Coronary artery (tissue), 2 donors: ENCODE measurements at regions not wholly inside any gene's neighbourhood (a gene's known extent, or its start where the extent isn't known, plus 50 kb on each side); places are given as distances from the start of the nearest gene placed in this dataset.
"Not testable (repeated sequence)": the region's sequence is repeated elsewhere in the genome, so short reads cannot be mapped to it uniquely, and the experiment has no call there.

Source experiments
- DNase-seq: peaks from one replicate; pipeline ENCODE4 v3.0.0-alpha.2; 2017; ENCODE audit warnings: low spot score
- H3K27ac ChIP-seq, 2 donors: fragments of 200-600 bp; sonication (generic); one replicate each; pipeline ENCODE4 v1.5.1; 2016 to 2019
- H3K4me3 ChIP-seq: fragments of 200-600 bp; sonication (generic); 2 replicates; pipeline ENCODE4 v1.5.1; 2016; ENCODE audit warnings: mild to moderate bottlenecking, moderate library complexity
- TF ChIP-seq, protein P1 (sequence below): fragments of 200-600 bp; sonication (generic); IDR thresholded peaks from one replicate; pipeline ENCODE4 v1.5.1; 2019; ENCODE audit warnings: antibody characterized with exemption

DNA sequence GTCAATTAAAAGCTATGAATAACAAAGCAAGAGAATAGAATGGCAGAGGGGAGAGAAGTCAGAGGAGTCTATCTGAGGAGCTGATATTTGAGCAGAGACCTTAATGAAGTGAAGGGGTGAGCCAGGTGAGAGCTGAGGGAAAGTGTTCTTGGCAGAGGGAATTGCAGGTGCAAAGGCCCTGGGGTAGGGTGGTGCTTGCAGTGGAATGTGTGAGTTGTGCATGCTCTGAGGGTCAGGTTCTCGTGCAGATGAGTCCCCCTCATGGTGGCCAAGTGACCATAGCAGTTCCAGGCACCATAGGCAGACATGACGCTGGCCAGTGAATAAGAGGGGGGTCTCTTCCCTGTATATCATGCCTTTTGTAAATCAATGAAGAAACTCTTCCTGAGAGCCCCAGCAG lies 58.9 kb upstream of the ALX4 start:
- TF ChIP-seq, protein P1, sequence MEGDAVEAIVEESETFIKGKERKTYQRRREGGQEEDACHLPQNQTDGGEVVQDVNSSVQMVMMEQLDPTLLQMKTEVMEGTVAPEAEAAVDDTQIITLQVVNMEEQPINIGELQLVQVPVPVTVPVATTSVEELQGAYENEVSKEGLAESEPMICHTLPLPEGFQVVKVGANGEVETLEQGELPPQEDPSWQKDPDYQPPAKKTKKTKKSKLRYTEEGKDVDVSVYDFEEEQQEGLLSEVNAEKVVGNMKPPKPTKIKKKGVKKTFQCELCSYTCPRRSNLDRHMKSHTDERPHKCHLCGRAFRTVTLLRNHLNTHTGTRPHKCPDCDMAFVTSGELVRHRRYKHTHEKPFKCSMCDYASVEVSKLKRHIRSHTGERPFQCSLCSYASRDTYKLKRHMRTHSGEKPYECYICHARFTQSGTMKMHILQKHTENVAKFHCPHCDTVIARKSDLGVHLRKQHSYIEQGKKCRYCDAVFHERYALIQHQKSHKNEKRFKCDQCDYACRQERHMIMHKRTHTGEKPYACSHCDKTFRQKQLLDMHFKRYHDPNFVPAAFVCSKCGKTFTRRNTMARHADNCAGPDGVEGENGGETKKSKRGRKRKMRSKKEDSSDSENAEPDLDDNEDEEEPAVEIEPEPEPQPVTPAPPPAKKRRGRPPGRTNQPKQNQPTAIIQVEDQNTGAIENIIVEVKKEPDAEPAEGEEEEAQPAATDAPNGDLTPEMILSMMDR, result no peak
- no peak overlapping the region for H3K4me3 ChIP-seq
- DNase-seq, result no peak
- H3K27ac ChIP-seq, result no peak overlapping the region

DNA sequence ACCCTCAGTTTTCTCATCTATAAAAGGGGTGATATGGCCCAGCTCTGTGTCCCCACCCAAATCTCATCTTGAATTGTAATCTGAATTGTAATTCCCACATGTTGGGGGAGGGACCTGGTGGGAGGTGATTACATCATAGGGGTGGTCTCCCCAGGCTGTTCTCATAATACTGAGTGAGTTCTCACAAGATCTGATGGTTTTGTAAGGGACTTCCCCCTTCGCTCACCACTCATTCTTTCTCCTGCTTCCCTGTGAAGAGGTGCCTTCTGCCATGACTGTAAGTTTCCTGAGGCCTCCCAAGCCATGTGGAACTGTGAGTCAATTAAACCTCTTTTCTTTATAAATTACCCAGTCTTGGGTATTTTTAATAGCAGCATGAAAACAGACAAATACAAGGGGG lies 61.1 kb upstream of the ALX4 start:
- DNase-seq, H3K4me3 ChIP-seq, H3K27ac ChIP-seq: not testable (repeated sequence)

DNA sequence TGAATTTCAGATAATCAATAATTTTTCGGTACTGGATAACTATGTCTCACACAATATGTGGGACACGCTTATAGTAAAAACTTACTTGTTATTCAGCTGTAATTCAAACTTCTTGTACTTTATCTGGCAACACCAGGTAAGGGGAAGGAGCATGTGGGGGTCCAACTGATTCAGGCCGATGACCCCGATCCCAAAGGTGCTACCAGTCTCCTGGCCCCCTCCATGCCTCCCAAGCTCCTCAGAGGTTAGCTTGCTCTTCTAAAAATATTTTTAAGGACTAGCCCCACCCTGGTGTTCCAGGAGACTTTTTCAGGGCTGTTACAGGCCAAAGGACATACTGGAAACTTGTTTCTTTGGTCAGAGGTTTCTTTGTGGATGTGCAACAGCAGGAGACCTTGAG lies 61.8 kb upstream of the ALX4 start:
- Histone ChIP-seq H3K27ac (no peak overlapping the region), H3K4me3 (no peak overlapping the region)
- DNase-seq, result no peak
- TF ChIP-seq, protein P1, result no peak

DNA sequence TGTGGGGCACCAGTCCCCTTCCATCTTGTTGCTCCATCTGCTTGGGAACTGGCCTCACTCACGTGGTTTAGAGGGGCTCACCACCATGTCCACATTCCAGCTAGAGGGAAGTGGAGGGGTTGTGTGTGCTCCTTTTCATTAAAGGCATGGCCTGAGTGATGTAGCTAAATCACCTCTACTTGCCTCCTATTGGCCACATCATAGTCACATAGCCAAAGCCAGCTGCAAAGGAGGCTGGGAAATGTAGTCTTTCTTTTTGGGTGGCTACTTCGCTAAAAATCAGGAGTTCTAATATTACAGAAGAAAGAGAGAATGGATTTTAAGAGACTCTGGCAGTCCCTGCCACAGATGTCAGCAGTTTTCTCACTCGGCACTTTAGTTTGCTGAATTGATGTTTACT lies 63.0 kb upstream of the ALX4 start:
- TF ChIP-seq, protein P1, result no peak
- H3K27ac ChIP-seq, result no peak overlapping the region
- DNase-seq, result no peak
- H3K4me3 ChIP-seq, result no peak overlapping the region

DNA sequence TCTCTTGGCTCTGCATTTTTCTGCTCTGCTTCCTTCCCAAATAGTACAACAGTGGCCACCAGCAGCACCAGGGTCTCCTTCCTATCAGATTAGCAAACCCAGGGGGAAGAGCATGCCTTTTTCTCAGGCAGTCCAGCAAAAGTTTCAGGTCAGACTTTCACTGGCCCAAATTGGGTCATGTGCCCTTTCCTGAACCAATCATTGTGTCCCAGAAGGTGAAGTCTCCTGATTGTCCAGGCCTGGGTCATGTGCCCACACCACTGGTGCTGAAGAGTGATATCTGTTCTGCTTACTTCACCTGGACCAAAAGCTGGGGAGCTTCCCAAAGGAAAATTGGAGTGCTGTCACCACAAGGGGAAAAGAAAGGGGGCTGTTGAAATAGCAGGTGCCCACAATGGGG lies 64.1 kb upstream of the ALX4 start:
- Histone ChIP-seq H3K4me3 (no peak overlapping the region), H3K27ac (no peak overlapping the region)
- DNase-seq, result no peak
- TF ChIP-seq, protein P1, result no peak

DNA sequence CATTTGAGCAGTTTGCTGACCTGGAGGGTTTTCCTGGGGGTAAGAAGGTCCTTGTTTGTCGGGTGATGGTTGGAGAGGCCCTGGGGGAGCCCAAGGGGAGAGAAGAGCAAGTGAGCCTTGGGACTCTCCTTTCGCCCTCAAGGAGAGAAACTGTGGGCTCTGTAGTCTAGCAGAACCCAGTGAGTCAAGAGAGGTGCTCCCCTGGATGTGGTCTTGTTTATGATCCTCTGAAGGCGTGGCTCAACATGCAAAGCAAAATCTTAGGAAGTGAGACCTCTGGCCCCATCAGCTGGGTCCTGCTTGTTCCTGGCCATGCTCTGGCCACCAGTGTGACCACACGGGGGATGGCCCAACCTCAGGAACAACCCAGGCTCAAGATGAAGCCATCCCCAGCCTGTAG lies 66.5 kb upstream of the ALX4 start:
- Histone ChIP-seq H3K4me3 (no peak overlapping the region), H3K27ac (no peak overlapping the region)
- DNase-seq, result no peak
- TF ChIP-seq, protein P1, result no peak

DNA sequence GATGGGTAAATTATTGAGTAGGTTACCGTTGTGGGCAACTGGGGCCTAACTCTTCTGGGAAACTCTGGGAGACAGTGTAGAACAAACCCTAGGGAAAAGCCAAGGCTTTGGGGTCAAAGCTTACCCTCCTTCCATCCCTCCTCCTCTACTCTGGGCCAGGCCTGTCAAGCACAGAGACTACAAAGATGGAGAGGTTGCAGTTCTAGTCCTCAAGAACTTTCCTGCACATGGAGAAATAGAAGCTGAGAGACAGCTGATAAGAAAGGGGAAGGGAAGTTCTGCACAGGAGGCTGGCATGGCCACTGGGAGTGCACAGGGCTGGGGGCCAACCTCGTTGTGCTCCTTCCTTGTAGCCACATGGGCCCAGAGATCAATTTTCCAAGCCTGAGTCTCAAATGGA lies 67.2 kb upstream of the ALX4 start:
- TF ChIP-seq, protein P1, result no peak
- no peak overlapping the region for H3K27ac ChIP-seq
- no peak for DNase-seq
- no peak overlapping the region for H3K4me3 ChIP-seq

DNA sequence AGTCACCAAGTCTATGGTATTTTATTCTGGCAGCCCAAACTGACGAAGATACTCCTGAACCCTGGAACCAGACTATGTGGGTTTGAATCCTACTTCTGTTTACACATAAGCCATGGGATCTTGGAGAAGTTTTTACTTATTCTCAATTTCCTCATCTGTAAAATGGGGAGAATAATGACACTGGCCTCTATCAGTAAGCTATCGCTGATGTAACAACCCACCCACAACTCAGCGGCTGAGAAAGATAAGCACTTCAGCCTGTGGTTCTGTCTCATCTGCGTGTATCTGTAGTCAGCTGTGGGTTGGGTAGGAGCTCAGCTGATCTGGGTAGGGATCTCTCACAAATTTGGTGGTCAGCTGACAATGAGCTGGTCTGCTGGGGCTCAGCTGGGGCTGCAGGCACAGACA lies 68.0 kb upstream of the ALX4 start:
- TF ChIP-seq, protein P1, result no peak
- Histone ChIP-seq H3K27ac (no peak overlapping the region), H3K4me3 (no peak overlapping the region)
- DNase-seq, result no peak
